SK-N-SH (cell line): ENCODE measurements at regions not wholly inside any gene's neighbourhood (a gene's known extent, or its start where the extent isn't known, plus 50 kb on each side); places are given as distances from the start of the nearest gene placed in this dataset.

Experiments used
- CTCF ChIP-seq: fragments of 200-600 bp; sonication (generic); IDR thresholded peaks from 2 replicates; pipeline ENCODE4 v1.6.1; 2017; ENCODE audit warnings: antibody characterized with exemption, mild to moderate bottlenecking, moderate library complexity
- ELF1 ChIP-seq: IDR thresholded peaks from 2 replicates; pipeline ENCODE4 v1.4.0; 2012
- EP300 ChIP-seq, 2 experiments: IDR thresholded peaks; 2 replicates each; pipeline versions ENCODE4 v1.4.0 to v1.6.1; 2012; ENCODE audit warnings: borderline replicate concordance in 1 of 2, low read depth in 1 of 2, low read length in 1 of 2
- FOXJ3 ChIP-seq: sonication (generic); formaldehyde crosslinking; IDR thresholded peaks from 2 replicates; pipeline ENCODE4 v1.5.1; 2020; ENCODE audit warnings: mild to moderate bottlenecking, missing genetic modification reagents
- FOXM1 ChIP-seq: IDR thresholded peaks from 2 replicates; pipeline ENCODE4 v1.4.0; 2012; ENCODE audit warnings: low read depth, mild to moderate bottlenecking
- IRF3 ChIP-seq: fragments of 150-350 bp; IDR thresholded peaks from 2 replicates; pipeline ENCODE4 v1.6.1; 2016; ENCODE audit warnings: mild to moderate bottlenecking, low read depth, low read length
- JUND ChIP-seq: IDR thresholded peaks from 2 replicates; pipeline ENCODE4 v1.4.0; 2012
- PBX3 ChIP-seq: IDR thresholded peaks from 2 replicates; pipeline ENCODE4; 2012
- RCOR1 ChIP-seq: fragments of 150-350 bp; IDR thresholded peaks from 2 replicates; pipeline ENCODE4 v1.6.1; 2017; ENCODE audit warnings: antibody characterized with exemption, low read length
- REST ChIP-seq: IDR thresholded peaks from 2 replicates; pipeline ENCODE4 v1.6.1; 2012; ENCODE audit warnings: mild to moderate bottlenecking, low read depth, low read length, moderate library complexity
- SIN3A ChIP-seq: IDR thresholded peaks from 2 replicates; pipeline ENCODE4 v1.6.1; 2012; ENCODE audit warnings: low read depth, mild to moderate bottlenecking, low read length, moderate library complexity, borderline replicate concordance
- USF1 ChIP-seq: IDR thresholded peaks from 2 replicates; pipeline ENCODE4 v1.4.0; 2012; ENCODE audit warnings: low read depth, borderline replicate concordance
- ZBTB33 ChIP-seq: IDR thresholded peaks from 2 replicates; pipeline ENCODE4 v1.4.0; 2012; ENCODE audit warnings: low read depth, borderline replicate concordance

- no peak for TF ChIP-seq REST
- no peak for TF ChIP-seq ZBTB33
- TF ChIP-seq FOXM1: peak; percentile 62; the same call in 1 of the 2 replicates
- no peak for TF ChIP-seq SIN3A
- TF ChIP-seq JUND: peak; percentile 79
- TF ChIP-seq RCOR1: no peak
- TF ChIP-seq IRF3: no peak
- no peak for TF ChIP-seq CTCF
- no peak for TF ChIP-seq FOXJ3 (CRISPR knock-in tag)
- TF ChIP-seq EP300 (IDR thresholded peaks at IDR 0.05; ENCODE audit: borderline replicate concordance in 1 of 2, low read depth in 1 of 2, low read length in 1 of 2): peak in 1 of 2 experiments; percentile 91; a peak in 2 of 4 replicates
- TF ChIP-seq USF1: no peak
- peak; percentile 71 for TF ChIP-seq PBX3
- no peak for TF ChIP-seq ELF1
These were observed 665.0 kb upstream of the RGMB start (continued) for GRCh38 chr5:98108497-98108896.
